Endothelial cell of umbilical vein (primary cell): ENCODE measurements at regions not wholly inside any gene's neighbourhood (a gene's known extent, or its start where the extent isn't known, plus 50 kb on each side); places are given as distances from the start of the nearest gene placed in this dataset.

Source experiments
- BruUV-seq: library from RNA; stranded (reverse); fragments of 400-500 nt; replicated peaks from 2 replicates; lab custom pipeline; 2021; lab: Mats Ljungman, UMichigan
- CTCF ChIA-PET: fragments of 300-600, 350-600 bp; sonication (Branson Sonifier 250); formaldehyde crosslinking; loops from one replicate; lab custom pipeline; 2021; ENCODE audit warnings: antibody characterized with exemption, inconsistent platforms; lab: Charles Lee
- POLR2A ChIA-PET: fragments of 300-600, 350-600 bp; sonication (Branson Sonifier 250); formaldehyde crosslinking; loops from one replicate; lab custom pipeline; 2021; ENCODE audit warnings: antibody characterized with exemption, inconsistent platforms; lab: Charles Lee
- DNase-seq: peaks from one replicate; pipeline ENCODE4 v3.0.0-alpha.2; 2011; ENCODE audit warnings: low read depth, low spot score
- FAIRE-seq: peaks from 2 replicates; lab custom pipeline; 2011; peaks lifted over from hg19 to GRCh38; lab: Jason Lieb, UNC
- H2AFZ ChIP-seq: 2 replicates; pipeline ENCODE4 v1.6.0; 2012; ENCODE audit warnings: low read depth, low read length, control low read depth, inconsistent platforms
- H3K27ac ChIP-seq: 2 replicates; pipeline ENCODE4 v1.5.1; 2011; ENCODE audit warnings: low read depth, mild to moderate bottlenecking, control low read depth, low read length, moderate library complexity; ENCODE audit not compliant: insufficient read depth
- H3K27me3 ChIP-seq, 2 experiments: 2 replicates each; pipeline versions ENCODE4 v1.6.0 to v1.6.1; 2011; ENCODE audit warnings: low read length in 2 of 2, mixed read lengths in 1 of 2; ENCODE audit not compliant: control insufficient read depth in 2 of 2, insufficient read depth in 2 of 2
- H3K36me3 ChIP-seq, 2 experiments: 2 replicates in 1 of 2; 3 replicates in 1 of 2; pipeline ENCODE4 v1.5.1; 2011; ENCODE audit warnings: low read length in 2 of 2, mild to moderate bottlenecking in 1 of 2, moderate library complexity in 1 of 2; ENCODE audit not compliant: control insufficient read depth in 2 of 2, insufficient read depth in 2 of 2; ENCODE audit errors: extremely low read depth in 1 of 2
- H3K4me1 ChIP-seq: 3 replicates; pipeline ENCODE4 v1.5.1; 2011; ENCODE audit warnings: mild to moderate bottlenecking, low read length; ENCODE audit not compliant: control insufficient read depth, insufficient read depth; ENCODE audit errors: extremely low read depth
- H3K4me2 ChIP-seq: 2 replicates; pipeline ENCODE4 v1.6.1; 2011; ENCODE audit warnings: low read length, control low read depth, mixed read lengths; ENCODE audit not compliant: insufficient read depth
- H3K4me3 ChIP-seq, 3 experiments: fragments of 200-600 bp in 1 of 3; sonication (generic), shearing (Covaris generic) in 1 of 3; replicated peaks in 1 of 3; 2 replicates each; pipeline ENCODE4 v1.5.1; 2011 to 2016; ENCODE audit warnings: control low read depth in 3 of 3, low read length in 3 of 3, mild to moderate bottlenecking in 2 of 3, inconsistent platforms in 1 of 3, low read depth in 1 of 3, moderate library complexity in 1 of 3; ENCODE audit not compliant: insufficient read depth in 1 of 3
- H3K79me2 ChIP-seq: 2 replicates; pipeline ENCODE4 v1.6.0; 2012; ENCODE audit warnings: low read length, inconsistent platforms; ENCODE audit not compliant: control insufficient read depth, insufficient read depth
- H3K9ac ChIP-seq: replicated peaks from 2 replicates; pipeline ENCODE3; 2011; ENCODE audit warnings: low read length, control low read depth; ENCODE audit not compliant: insufficient read depth; ENCODE audit errors: extremely low read depth
- H3K9me1 ChIP-seq: replicated peaks from 3 replicates; pipeline ENCODE4 v1.6.0; 2011; ENCODE audit warnings: mild to moderate bottlenecking, low read length; ENCODE audit not compliant: control insufficient read depth, insufficient read depth; ENCODE audit errors: extremely low read depth
- H3K9me3 ChIP-seq: replicated peaks from 2 replicates; pipeline ENCODE4 v1.5.1; 2012; ENCODE audit warnings: low read length, inconsistent platforms; ENCODE audit not compliant: control insufficient read depth, insufficient read depth
- H4K20me1 ChIP-seq: replicated peaks from 2 replicates; pipeline ENCODE3; 2011; ENCODE audit warnings: mild to moderate bottlenecking, low read length; ENCODE audit not compliant: control insufficient read depth, insufficient read depth; ENCODE audit errors: extremely low read depth
- EZH2 ChIP-seq: IDR thresholded peaks from 2 replicates; pipeline ENCODE4 v1.6.1; 2012; ENCODE audit warnings: borderline replicate concordance, low read depth, mild to moderate bottlenecking, moderate library complexity, low read length, inconsistent platforms; ENCODE audit not compliant: severe bottlenecking
- FOS ChIP-seq: IDR thresholded peaks from 2 replicates; pipeline ENCODE4 v1.6.1; 2011; ENCODE audit warnings: mild to moderate bottlenecking, low read length, moderate library complexity, borderline replicate concordance; ENCODE audit not compliant: insufficient read depth
- GATA2 ChIP-seq: IDR thresholded peaks from 2 replicates; pipeline ENCODE4 v1.7.0; 2011; ENCODE audit warnings: low read depth, mild to moderate bottlenecking, moderate library complexity, mixed read lengths, low read length; ENCODE audit not compliant: insufficient read length, insufficient read depth
- JUN ChIP-seq: IDR thresholded peaks from 2 replicates; pipeline ENCODE4 v1.6.1; 2011; ENCODE audit warnings: borderline replicate concordance, low read depth; ENCODE audit not compliant: insufficient read length, insufficient read depth
- MAX ChIP-seq: IDR thresholded peaks from 2 replicates; pipeline ENCODE4 v1.6.1; 2011; ENCODE audit not compliant: insufficient read depth, insufficient read length
- MYC ChIP-seq: IDR thresholded peaks from one replicate; pipeline ENCODE4 v1.6.1; 2011; ENCODE audit warnings: mild to moderate bottlenecking, low read depth, low read length
- POLR2A ChIP-seq: IDR thresholded peaks from 2 replicates; pipeline ENCODE4 v1.6.1; 2012; ENCODE audit warnings: low read depth, mild to moderate bottlenecking, control low read depth, low read length
- POLR2AphosphoS5 ChIP-seq: IDR thresholded peaks from 2 replicates; pipeline ENCODE4 v1.6.1; 2012; ENCODE audit warnings: low read depth, mild to moderate bottlenecking, control low read depth, low read length, moderate library complexity; ENCODE audit not compliant: insufficient read depth
- dilution Hi-C: fragments of 300-500 bp; cut with MboI; formaldehyde crosslinking; loops from one replicate; pipeline ENCODE4 v1.15.0; 2019; ENCODE audit warnings: low sequenced_read_pairs; ENCODE audit not compliant: extremely low pct_ligation_motif_present
- intact Hi-C: fragments of 100-400 bp; cut with micrococcal nuclease; formaldehyde crosslinking; loops from one replicate; pipeline ENCODE4 v1.10.0; 2022
- TF ChIP-seq, protein P1 (sequence below), 2 donors: IDR thresholded peaks; 1 replicate in 1 of 2; 2 replicates in 1 of 2; pipeline ENCODE4 v1.5.1; 2011; ENCODE audit warnings: low read length in 2 of 2, mild to moderate bottlenecking in 2 of 2, moderate library complexity in 2 of 2, control low read depth in 1 of 2, inconsistent platforms in 1 of 2, low read depth in 1 of 2; ENCODE audit not compliant: insufficient read depth in 1 of 2; ENCODE audit errors: extremely low read depth in 1 of 2

GRCh38 chr13:61358599-61358998 lies 57.0 kb downstream of the PCDH20 start:
- Histone ChIP-seq H3K27me3 (no peaks in the 10 kb centered on the region), H3K9me1 (no peaks in the 10 kb centered on the region), H3K4me2 (no peak overlapping the region), H3K79me2 (no peaks in the 10 kb centered on the region), H3K9me3 (no peaks in the 10 kb centered on the region), H3K4me1 (no peaks in the 10 kb centered on the region), H3K9ac (no peak overlapping the region), H3K27ac (no peak overlapping the region), H4K20me1 (no peaks in the 10 kb centered on the region), H2AFZ (no peak overlapping the region), H3K4me3 (no peak overlapping the region), H3K36me3 (no peaks in the 10 kb centered on the region)
- CTCF ChIA-PET, result no interaction called here
- intact Hi-C loops, result no loop called here
- BruUV-seq, result no TSS peak
- FAIRE-seq (no peak), DNase-seq (no peak)
- dilution Hi-C loops, result no loop called here
- POLR2A ChIA-PET, result no interaction called here
- TF ChIP-seq JUN, result no peak
- no peak for TF ChIP-seq MAX
- TF ChIP-seq, protein P1, sequence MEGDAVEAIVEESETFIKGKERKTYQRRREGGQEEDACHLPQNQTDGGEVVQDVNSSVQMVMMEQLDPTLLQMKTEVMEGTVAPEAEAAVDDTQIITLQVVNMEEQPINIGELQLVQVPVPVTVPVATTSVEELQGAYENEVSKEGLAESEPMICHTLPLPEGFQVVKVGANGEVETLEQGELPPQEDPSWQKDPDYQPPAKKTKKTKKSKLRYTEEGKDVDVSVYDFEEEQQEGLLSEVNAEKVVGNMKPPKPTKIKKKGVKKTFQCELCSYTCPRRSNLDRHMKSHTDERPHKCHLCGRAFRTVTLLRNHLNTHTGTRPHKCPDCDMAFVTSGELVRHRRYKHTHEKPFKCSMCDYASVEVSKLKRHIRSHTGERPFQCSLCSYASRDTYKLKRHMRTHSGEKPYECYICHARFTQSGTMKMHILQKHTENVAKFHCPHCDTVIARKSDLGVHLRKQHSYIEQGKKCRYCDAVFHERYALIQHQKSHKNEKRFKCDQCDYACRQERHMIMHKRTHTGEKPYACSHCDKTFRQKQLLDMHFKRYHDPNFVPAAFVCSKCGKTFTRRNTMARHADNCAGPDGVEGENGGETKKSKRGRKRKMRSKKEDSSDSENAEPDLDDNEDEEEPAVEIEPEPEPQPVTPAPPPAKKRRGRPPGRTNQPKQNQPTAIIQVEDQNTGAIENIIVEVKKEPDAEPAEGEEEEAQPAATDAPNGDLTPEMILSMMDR (IDR thresholded peaks at IDR 0.05; ENCODE audit: extremely low read depth in 1 of 2, insufficient read depth in 1 of 2, low read depth in 1 of 2, low read length in 2 of 2), result no peak
- TF ChIP-seq FOS, result no peak
- no peak for TF ChIP-seq POLR2AphosphoS5
- no peak for TF ChIP-seq POLR2A
- TF ChIP-seq MYC, result no peak
- no peak for TF ChIP-seq GATA2
- no peak for TF ChIP-seq EZH2
